ENCODE measurements at regions not wholly inside any gene's neighbourhood (a gene's known extent, or its start where the extent isn't known, plus 50 kb on each side); places are given as distances from the start of the nearest gene placed in this dataset.

DNA sequence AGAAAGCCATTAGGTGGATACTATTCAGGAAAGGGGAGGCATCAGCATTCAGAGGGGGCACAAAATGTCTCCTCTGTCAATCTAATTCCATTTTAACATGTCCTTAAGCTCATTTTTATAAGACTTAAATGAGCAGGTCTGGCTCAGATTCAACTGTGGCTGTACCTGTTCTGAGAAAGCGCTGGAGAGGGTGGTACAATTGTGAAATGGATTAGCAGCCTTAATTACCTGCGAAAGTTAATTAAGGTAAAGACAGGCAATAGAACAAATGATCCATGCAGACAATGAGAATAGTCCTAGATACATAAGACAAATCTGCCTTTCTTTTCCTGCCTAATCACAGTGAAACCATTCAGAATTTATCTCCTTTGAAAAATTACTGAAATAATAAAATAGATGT lies 96.2 kb downstream of the TAF11L14 start:
- no peaks in the 10 kb centered on the region for H4K20me1 ChIP-seq (replicated peaks; ENCODE audit: control insufficient read depth, insufficient read depth, low read length)
- H3K27me3 ChIP-seq (ENCODE audit: control insufficient read depth in 2 of 2, insufficient read depth in 2 of 2, low read length in 2 of 2) = no peaks in the 10 kb centered on the region
- no TSS peak for BruUV-seq (replicated peaks)
- CTCF ChIA-PET (ENCODE audit: low intra/inter-chr PET ratio) = no interaction called here
- DNase-seq (ENCODE audit: extremely low read depth in 1 of 4, low spot score in 3 of 4) = no peak
- 0% methylated on average over 2 of the region's 2 CpGs for WGBS (ENCODE audit: insufficient coverage, low coverage, missing lambda C conversion rate)
- H3K4me2 ChIP-seq (ENCODE audit: insufficient read depth, low read length) = no peak overlapping the region
- no peaks in the 10 kb centered on the region for H3K4me1 ChIP-seq (replicated peaks in 1 of 2; ENCODE audit: control insufficient read depth in 2 of 2, insufficient read depth in 2 of 2, low read length in 2 of 2)
- no peaks in the 10 kb centered on the region for H3K79me2 ChIP-seq (ENCODE audit: control insufficient read depth, insufficient read depth, low read length)
- in situ Hi-C loops (cut with MboI) = no loop called here
- FAIRE-seq = no peak
- TF ChIP-seq, protein P1, sequence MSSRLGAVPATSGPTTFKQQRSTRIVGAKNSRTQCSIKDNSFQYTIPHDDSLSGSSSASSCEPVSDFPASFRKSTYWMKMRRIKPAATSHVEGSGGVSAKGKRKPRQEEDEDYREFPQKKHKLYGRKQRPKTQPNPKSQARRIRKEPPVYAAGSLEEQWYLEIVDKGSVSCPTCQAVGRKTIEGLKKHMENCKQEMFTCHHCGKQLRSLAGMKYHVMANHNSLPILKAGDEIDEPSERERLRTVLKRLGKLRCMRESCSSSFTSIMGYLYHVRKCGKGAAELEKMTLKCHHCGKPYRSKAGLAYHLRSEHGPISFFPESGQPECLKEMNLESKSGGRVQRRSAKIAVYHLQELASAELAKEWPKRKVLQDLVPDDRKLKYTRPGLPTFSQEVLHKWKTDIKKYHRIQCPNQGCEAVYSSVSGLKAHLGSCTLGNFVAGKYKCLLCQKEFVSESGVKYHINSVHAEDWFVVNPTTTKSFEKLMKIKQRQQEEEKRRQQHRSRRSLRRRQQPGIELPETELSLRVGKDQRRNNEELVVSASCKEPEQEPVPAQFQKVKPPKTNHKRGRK (tag; IDR thresholded peaks at IDR 0.05) = no peak
- TF ChIP-seq, protein P2, sequence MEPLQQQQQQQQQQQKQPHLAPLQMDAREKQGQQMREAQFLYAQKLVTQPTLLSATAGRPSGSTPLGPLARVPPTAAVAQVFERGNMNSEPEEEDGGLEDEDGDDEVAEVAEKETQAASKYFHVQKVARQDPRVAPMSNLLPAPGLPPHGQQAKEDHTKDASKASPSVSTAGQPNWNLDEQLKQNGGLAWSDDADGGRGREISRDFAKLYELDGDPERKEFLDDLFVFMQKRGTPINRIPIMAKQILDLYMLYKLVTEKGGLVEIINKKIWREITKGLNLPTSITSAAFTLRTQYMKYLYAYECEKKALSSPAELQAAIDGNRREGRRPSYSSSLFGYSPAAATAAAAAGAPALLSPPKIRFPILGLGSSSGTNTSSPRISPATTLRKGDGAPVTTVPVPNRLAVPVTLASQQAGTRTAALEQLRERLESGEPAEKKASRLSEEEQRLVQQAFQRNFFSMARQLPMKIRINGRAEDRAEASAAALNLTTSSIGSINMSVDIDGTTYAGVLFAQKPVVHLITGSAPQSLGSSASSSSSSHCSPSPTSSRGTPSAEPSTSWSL (CRISPR knock-in tag; IDR thresholded peaks at IDR 0.05; ENCODE audit: borderline replicate concordance) = no peak
- TF ChIP-seq SRSF3 (IDR thresholded peaks at IDR 0.05; ENCODE audit: insufficient read depth, low read length) = no peak
- no peak for TF ChIP-seq TAF7 (tag; IDR thresholded peaks at IDR 0.05)
- no peak for TF ChIP-seq RHOXF2B (CRISPR knock-in tag; conservative IDR thresholded peaks at IDR 0.05)
- TF ChIP-seq ETS2 (tag; IDR thresholded peaks at IDR 0.05; ENCODE audit: borderline replicate concordance, poor library complexity, severe bottlenecking) = no peak
- no peak for TF ChIP-seq NCOA6 (IDR thresholded peaks at IDR 0.05)
- intact Hi-C loops (cut with micrococcal nuclease) = no loop called here
- no peak overlapping the region for H3K9ac ChIP-seq (ENCODE audit: insufficient read depth in 1 of 2, low read depth in 2 of 2, low read length in 2 of 2)
- no peaks in the 10 kb centered on the region for H3K9me3 ChIP-seq (replicated peaks; ENCODE audit: control insufficient read depth, insufficient read depth, low read depth, low read length)
- no peak overlapping the region for H3K27ac ChIP-seq (ENCODE audit: extremely low read depth, low read depth, low read length)
- ATAC-seq = no peak
- no peak overlapping the region for H3K4me3 ChIP-seq
- no peaks in the 10 kb centered on the region for H3K36me3 ChIP-seq (ENCODE audit: control insufficient read depth, insufficient read depth, low read length)
- POLR2A ChIA-PET = interaction anchor here (0.7 kb wide), 1 partner anchor 32 kb away, joined by 3 read pairs; no protein-coding TSS in a partner anchor
- H3K9me1 ChIP-seq (ENCODE audit: control insufficient read depth, insufficient read depth, low read length) = no peaks in the 10 kb centered on the region
- no peak overlapping the region for H2AFZ ChIP-seq (ENCODE audit: low read depth, low read length)
